Skeletal muscle satellite cell (primary cell): ENCODE measurements at regions not wholly inside any gene's neighbourhood (a gene's known extent, or its start where the extent isn't known, plus 50 kb on each side); places are given as distances from the start of the nearest gene placed in this dataset.

ENCODE experiments used
- H3K27me3 ChIP-seq: 2 replicates; pipeline ENCODE4 v1.7.0; 2013; ENCODE audit warnings: low read length; ENCODE audit not compliant: control insufficient read depth, insufficient read depth
- H3K36me3 ChIP-seq: 2 replicates; pipeline ENCODE4 v1.7.0; 2013; ENCODE audit warnings: mild to moderate bottlenecking, control low read depth, low read length; ENCODE audit not compliant: insufficient read depth
- H3K4me1 ChIP-seq: 2 replicates; pipeline ENCODE4 v1.7.0; 2013; ENCODE audit warnings: low read length; ENCODE audit not compliant: control insufficient read depth, insufficient read depth
- H3K4me2 ChIP-seq: 2 replicates; pipeline ENCODE4 v1.7.0; 2013; ENCODE audit warnings: mild to moderate bottlenecking, low read length
- H3K4me3 ChIP-seq: 2 replicates; pipeline ENCODE4 v1.7.0; 2013; ENCODE audit warnings: low read length
- H3K9ac ChIP-seq: 2 replicates; pipeline ENCODE4 v1.7.0; 2013; ENCODE audit warnings: mild to moderate bottlenecking, low read depth, low read length, moderate library complexity
- H3K9me3 ChIP-seq: replicated peaks from 2 replicates; pipeline ENCODE4 v1.7.0; 2013; ENCODE audit warnings: mild to moderate bottlenecking, control low read depth, low read length

GRCh38 chr7:84271543-84271942 lies 77.0 kb upstream of the SEMA3A start:
- Histone ChIP-seq H3K9me3 (no peaks in the 10 kb centered on the region), H3K9ac (no peak overlapping the region), H3K4me3 (no peak overlapping the region), H3K36me3 (no peaks in the 10 kb centered on the region), H3K27me3 (no peaks in the 10 kb centered on the region), H3K4me1 (no peaks in the 10 kb centered on the region), H3K4me2 (no peak overlapping the region)

GRCh38 chr7:84264396-84264795 lies 69.8 kb upstream of the SEMA3A start:
- H3K4me1 ChIP-seq = peaks cover 6% of the 10 kb centered on the region
- no peak overlapping the region for H3K9ac ChIP-seq
- no peak overlapping the region for H3K4me2 ChIP-seq
- H3K4me3 ChIP-seq = no peak overlapping the region
- no peaks in the 10 kb centered on the region for H3K9me3 ChIP-seq
- no peaks in the 10 kb centered on the region for H3K36me3 ChIP-seq
- no peaks in the 10 kb centered on the region for H3K27me3 ChIP-seq

GRCh38 chr7:84263106-84263505 lies 68.5 kb upstream of the SEMA3A start:
- H3K9ac ChIP-seq = no peak overlapping the region
- H3K4me1 ChIP-seq = peaks cover 13% of the 10 kb centered on the region
- H3K4me3 ChIP-seq = no peak overlapping the region
- H3K27me3 ChIP-seq = no peaks in the 10 kb centered on the region
- no peaks in the 10 kb centered on the region for H3K36me3 ChIP-seq
- H3K4me2 ChIP-seq = no peak overlapping the region
- H3K9me3 ChIP-seq = no peaks in the 10 kb centered on the region

- Histone ChIP-seq H3K4me3 (no peak overlapping the region), H3K9ac (no peak overlapping the region), H3K36me3 (no peaks in the 10 kb centered on the region), H3K4me1 (peaks cover 13% of the 10 kb centered on the region), H3K9me3 (no peaks in the 10 kb centered on the region), H3K27me3 (no peaks in the 10 kb centered on the region), H3K4me2 (no peak overlapping the region)
These were observed 66.9 kb upstream of the SEMA3A start for GRCh38 chr7:84261509-84261908.

- Histone ChIP-seq H3K4me1 (peaks cover 7% of the 10 kb centered on the region), H3K9me3 (no peaks in the 10 kb centered on the region), H3K4me2 (no peak overlapping the region), H3K9ac (no peak overlapping the region), H3K27me3 (no peaks in the 10 kb centered on the region), H3K4me3 (no peak overlapping the region), H3K36me3 (no peaks in the 10 kb centered on the region)
These were observed 64.0 kb upstream of the SEMA3A start for GRCh38 chr7:84258628-84259027.

- Histone ChIP-seq H3K27me3 (no peaks in the 10 kb centered on the region), H3K9ac (no peak overlapping the region), H3K9me3 (no peaks in the 10 kb centered on the region), H3K4me1 (peaks cover 12% of the 10 kb centered on the region), H3K4me3 (no peak overlapping the region), H3K36me3 (no peaks in the 10 kb centered on the region), H3K4me2 (no peak overlapping the region)
These were observed 62.0 kb upstream of the SEMA3A start for GRCh38 chr7:84256571-84256971.

DNA sequence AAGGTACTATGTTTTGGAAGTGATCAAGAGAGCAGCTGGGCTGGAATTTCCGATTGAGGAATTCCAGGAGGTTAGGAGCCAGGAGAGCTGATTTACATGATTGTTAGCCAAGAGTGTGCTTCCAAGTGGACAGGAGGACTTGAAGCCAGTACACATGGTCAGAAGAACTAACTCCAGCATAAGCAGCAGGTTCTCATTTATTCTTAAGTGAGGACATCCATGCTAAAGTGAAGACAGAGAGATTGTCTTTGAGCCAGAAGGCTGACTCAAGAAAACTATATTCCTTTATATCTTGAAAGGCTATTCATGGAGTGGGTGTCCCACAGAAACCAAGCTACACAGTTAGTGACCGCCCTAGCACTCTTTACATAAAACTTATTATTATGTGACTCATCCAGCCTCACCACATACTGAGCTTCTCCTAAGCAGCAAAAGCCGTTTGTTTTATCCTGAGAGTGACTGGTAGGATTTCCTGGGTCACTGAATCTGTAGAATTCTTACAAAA lies 56.7 kb upstream of the SEMA3A start:
- Histone ChIP-seq H3K36me3 (no peaks in the 10 kb centered on the region), H3K4me2 (peak overlapping the region; percentile 0), H3K9ac (no peak overlapping the region), H3K4me3 (no peak overlapping the region), H3K4me1 (peaks cover 11% of the 10 kb centered on the region), H3K27me3 (no peaks in the 10 kb centered on the region), H3K9me3 (no peaks in the 10 kb centered on the region)

GRCh38 chr7:84250452-84250851 lies 55.9 kb upstream of the SEMA3A start:
- Histone ChIP-seq H3K4me3 (no peak overlapping the region), H3K27me3 (no peaks in the 10 kb centered on the region), H3K9ac (no peak overlapping the region), H3K4me2 (no peak overlapping the region), H3K4me1 (peaks cover 11% of the 10 kb centered on the region), H3K9me3 (no peaks in the 10 kb centered on the region), H3K36me3 (no peaks in the 10 kb centered on the region)

DNA sequence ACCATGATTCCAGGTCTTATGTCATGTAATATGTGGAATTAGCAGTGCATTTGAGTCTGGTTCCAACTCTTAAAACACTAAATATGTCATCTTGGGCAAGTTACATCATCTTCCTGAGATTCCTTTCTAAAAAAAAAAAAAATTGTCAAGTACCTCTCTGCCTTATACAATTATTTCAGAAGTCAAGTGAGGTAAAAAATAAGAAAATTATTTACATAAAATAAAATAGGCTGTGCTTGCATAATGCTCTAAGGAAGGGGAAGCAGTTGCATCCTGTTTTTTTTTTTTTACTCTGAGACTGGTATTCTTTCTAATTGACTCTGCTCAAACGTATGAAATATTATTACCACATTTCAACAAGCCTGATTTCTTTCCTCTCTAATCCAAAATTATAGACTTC lies 55.1 kb upstream of the SEMA3A start:
- H3K9ac ChIP-seq = no peak overlapping the region
- no peaks in the 10 kb centered on the region for H3K9me3 ChIP-seq
- no peak overlapping the region for H3K4me2 ChIP-seq
- no peak overlapping the region for H3K4me3 ChIP-seq
- H3K27me3 ChIP-seq = no peaks in the 10 kb centered on the region
- H3K4me1 ChIP-seq = peaks cover 11% of the 10 kb centered on the region
- no peaks in the 10 kb centered on the region for H3K36me3 ChIP-seq

DNA sequence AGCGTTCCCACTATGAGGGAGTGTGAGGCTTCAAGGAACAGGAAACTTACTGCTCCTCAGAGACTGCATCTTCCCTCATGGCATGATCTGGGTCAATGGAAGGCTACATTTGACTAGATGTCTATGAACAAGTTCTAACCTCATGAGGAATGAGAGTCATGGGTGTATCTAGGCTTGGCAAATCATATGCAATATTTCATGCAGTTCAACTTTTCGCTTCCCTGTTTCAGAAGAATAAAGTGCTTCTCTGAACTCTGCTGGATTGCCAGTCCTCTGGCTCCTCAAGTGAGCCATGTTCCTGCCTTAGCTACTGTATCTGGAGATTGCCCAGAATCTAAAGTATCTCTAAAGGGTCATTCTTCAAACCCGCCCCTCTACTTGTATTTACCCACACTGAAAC lies 54.3 kb upstream of the SEMA3A start:
- Histone ChIP-seq H3K4me3 (no peak overlapping the region), H3K27me3 (no peaks in the 10 kb centered on the region), H3K9me3 (no peaks in the 10 kb centered on the region), H3K4me2 (no peak overlapping the region), H3K36me3 (no peaks in the 10 kb centered on the region), H3K9ac (no peak overlapping the region), H3K4me1 (peaks cover 11% of the 10 kb centered on the region)

GRCh38 chr7:84248267-84248666 lies 53.7 kb upstream of the SEMA3A start:
- Histone ChIP-seq H3K36me3 (no peaks in the 10 kb centered on the region), H3K9me3 (no peaks in the 10 kb centered on the region), H3K27me3 (no peaks in the 10 kb centered on the region), H3K9ac (no peak overlapping the region), H3K4me2 (no peak overlapping the region), H3K4me1 (peaks cover 11% of the 10 kb centered on the region), H3K4me3 (no peak overlapping the region)

DNA sequence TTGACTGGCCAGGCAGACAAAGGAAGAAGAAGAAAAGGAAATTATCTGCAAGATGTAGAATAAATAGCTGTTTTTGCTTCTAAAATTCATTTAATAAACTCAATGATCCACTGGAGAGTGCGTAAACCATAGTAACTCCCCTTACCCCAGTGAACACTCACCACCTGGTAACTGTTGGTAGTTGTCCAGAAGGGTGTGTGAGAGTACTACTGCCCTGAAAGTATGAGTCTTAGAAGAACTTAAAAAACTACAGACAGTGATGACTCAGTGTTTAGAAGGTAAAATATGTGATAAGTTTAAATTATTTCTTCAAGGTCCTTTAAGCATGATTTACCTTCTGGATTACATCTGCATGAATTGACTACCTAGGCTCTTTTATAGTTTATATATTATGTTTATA lies 53.0 kb upstream of the SEMA3A start:
- H3K36me3 ChIP-seq = no peaks in the 10 kb centered on the region
- no peak overlapping the region for H3K9ac ChIP-seq
- H3K4me3 ChIP-seq = no peak overlapping the region
- H3K4me2 ChIP-seq = no peak overlapping the region
- no peaks in the 10 kb centered on the region for H3K27me3 ChIP-seq
- peaks cover 11% of the 10 kb centered on the region for H3K4me1 ChIP-seq
- no peaks in the 10 kb centered on the region for H3K9me3 ChIP-seq
